NCI-H82 treated with DMSO at 0.1 percent for 48 hours (cell line): ENCODE measurements at regions not wholly inside any gene's neighbourhood (a gene's known extent, or its start where the extent isn't known, plus 50 kb on each side); places are given as distances from the start of the nearest gene placed in this dataset.
"Not testable (repeated sequence)": the region's sequence is repeated elsewhere in the genome, so short reads cannot be mapped to it uniquely, and the experiment has no call there.

Source experiments
- DNase-seq: peaks from one replicate; lab custom pipeline; 2025; ENCODE audit not compliant: unreplicated experiment; lab: John Stamatoyannopoulos, UW

GRCh38 chr3:159681717-159682116 is 306.9 kb upstream of the IL12A start:
- not testable (repeated sequence) for DNase-seq

- DNase-seq: no peak
These were observed 302.8 kb upstream of the IL12A start for GRCh38 chr3:159685801-159686200.

- DNase-seq: no peak
These were observed 295.4 kb upstream of the IL12A start for GRCh38 chr3:159693226-159693625.

- no peak for DNase-seq
These were observed 276.9 kb upstream of the IL12A start for GRCh38 chr3:159711560-159712333.

GRCh38 chr3:159721324-159721723 is 267.3 kb upstream of the IL12A start:
- DNase-seq: no peak

GRCh38 chr3:159723295-159723694 is 265.3 kb upstream of the IL12A start:
- DNase-seq: no peak

- DNase-seq: no peak
These were observed 264.0 kb upstream of the IL12A start for GRCh38 chr3:159724627-159725026.

- DNase-seq: no peak
These were observed 262.2 kb upstream of the IL12A start for GRCh38 chr3:159726231-159726964.

- DNase-seq: no peak
These were observed 261.1 kb upstream of the IL12A start for GRCh38 chr3:159727506-159727905.

GRCh38 chr3:159731254-159731653 is 257.4 kb upstream of the IL12A start:
- no peak for DNase-seq

- DNase-seq: no peak
These were observed 256.2 kb upstream of the IL12A start for GRCh38 chr3:159732172-159733111.

- DNase-seq: no peak
These were observed 255.3 kb upstream of the IL12A start for GRCh38 chr3:159733194-159733860.

GRCh38 chr3:159734681-159735080 is 254.0 kb upstream of the IL12A start:
- DNase-seq: no peak

- no peak for DNase-seq
These were observed 249.5 kb upstream of the IL12A start for GRCh38 chr3:159739166-159739565.

GRCh38 chr3:159739969-159740368 is 248.7 kb upstream of the IL12A start:
- no peak for DNase-seq

- DNase-seq: no peak
These were observed 247.4 kb upstream of the IL12A start for GRCh38 chr3:159741281-159741680.

GRCh38 chr3:159748425-159748824 is 240.2 kb upstream of the IL12A start:
- no peak for DNase-seq

- no peak for DNase-seq
These were observed 239.2 kb upstream of the IL12A start for GRCh38 chr3:159749406-159749805.

- no peak for DNase-seq
These were observed 237.5 kb upstream of the IL12A start for GRCh38 chr3:159751146-159751545.

GRCh38 chr3:159751752-159752151 is 236.9 kb upstream of the IL12A start:
- DNase-seq: no peak
